ENCODE measurements at regions not wholly inside any gene's neighbourhood (a gene's known extent, or its start where the extent isn't known, plus 50 kb on each side); places are given as distances from the start of the nearest gene placed in this dataset.

DNA sequence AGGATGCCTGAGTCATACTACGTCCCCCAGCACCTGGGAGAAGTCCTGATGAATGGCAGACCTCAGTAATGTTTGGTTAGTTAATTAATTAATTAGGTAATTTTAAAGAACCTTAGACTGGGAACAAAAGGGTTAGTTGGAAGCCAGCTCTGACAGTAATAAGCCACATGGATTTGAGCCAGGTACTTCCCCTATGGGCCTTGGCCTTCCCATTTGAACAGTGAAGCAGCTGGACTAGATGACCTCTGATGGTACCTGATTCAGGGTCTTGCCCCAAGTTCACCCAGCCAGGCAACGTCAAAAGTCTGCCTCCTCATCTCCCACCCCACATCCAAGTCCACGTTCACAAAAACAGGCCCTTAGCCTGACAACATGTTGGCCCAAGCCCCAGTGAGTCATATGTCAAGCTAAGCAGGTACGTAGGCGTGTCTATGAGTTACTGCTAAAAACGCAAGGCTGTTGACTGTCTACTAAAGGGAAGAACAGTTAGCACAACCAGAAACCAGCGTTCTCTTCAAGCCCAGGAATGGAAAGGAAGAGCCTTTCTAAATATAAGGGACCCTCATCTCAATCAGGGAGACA is 303.2 kb downstream of the ACTL7B start:
- H3K9me3 ChIP-seq (ENCODE audit: control insufficient read depth, insufficient read depth, low read length) = no peaks in the 10 kb centered on the region
- no peaks in the 10 kb centered on the region for H3K27me3 ChIP-seq (ENCODE audit: control insufficient read depth, insufficient read depth, low read length)
- H3K36me3 ChIP-seq (ENCODE audit: control insufficient read depth, insufficient read depth, low read length) = no peaks in the 10 kb centered on the region
- no peak overlapping the region for H3K9ac ChIP-seq (ENCODE audit: low read depth, low read length)
- H3K4me3 ChIP-seq (ENCODE audit: low read depth, low read length) = no peak overlapping the region
- no peaks in the 10 kb centered on the region for H3K4me1 ChIP-seq (ENCODE audit: control insufficient read depth, insufficient read depth, low read length)

DNA sequence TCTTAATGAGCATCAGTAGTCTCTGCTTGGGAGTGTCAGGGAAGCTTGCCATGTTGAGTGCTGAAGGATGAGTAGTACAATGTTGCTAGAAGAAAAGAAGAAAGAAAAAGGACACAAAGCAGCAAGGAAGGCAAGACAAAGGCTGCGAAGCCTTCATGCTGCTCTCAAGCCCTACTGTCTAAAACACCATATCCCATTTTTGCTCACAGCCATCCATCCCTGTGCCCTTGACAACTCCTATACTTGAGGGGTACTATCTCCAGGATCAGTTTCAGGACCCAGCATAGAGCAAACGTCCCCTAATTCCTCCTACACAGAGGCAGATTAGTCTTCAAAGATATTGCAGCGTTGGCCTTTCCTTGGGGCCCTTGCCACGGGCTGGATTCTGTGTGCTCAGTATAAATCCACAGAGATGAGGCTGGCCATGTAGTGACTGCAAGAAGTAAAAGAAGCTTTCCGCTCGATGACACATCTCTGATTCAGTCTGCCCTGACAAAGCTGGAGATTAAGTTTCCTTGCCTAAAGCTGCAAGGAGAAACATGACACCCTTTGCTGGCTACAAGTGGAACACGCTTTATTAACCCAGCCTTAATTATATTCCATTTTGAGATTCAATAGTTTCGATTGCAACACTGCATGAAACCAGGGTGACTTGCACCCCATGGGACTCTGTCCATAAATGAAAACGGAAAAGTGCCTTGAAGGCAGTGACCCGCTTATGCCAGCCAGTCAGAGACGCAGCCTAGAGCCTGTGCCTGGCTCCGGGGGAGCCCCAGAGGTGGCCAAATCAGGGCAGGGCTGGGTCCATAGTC is 304.6 kb downstream of the ACTL7B start:
- Histone ChIP-seq H3K4me1 (ENCODE audit: control insufficient read depth, insufficient read depth, low read length) (no peaks in the 10 kb centered on the region), H3K4me3 (ENCODE audit: low read depth, low read length) (no peak overlapping the region), H3K9ac (ENCODE audit: low read depth, low read length) (no peak overlapping the region), H3K9me3 (ENCODE audit: control insufficient read depth, insufficient read depth, low read length) (no peaks in the 10 kb centered on the region), H3K27me3 (ENCODE audit: control insufficient read depth, insufficient read depth, low read length) (no peaks in the 10 kb centered on the region), H3K36me3 (ENCODE audit: control insufficient read depth, insufficient read depth, low read length) (no peaks in the 10 kb centered on the region)

DNA sequence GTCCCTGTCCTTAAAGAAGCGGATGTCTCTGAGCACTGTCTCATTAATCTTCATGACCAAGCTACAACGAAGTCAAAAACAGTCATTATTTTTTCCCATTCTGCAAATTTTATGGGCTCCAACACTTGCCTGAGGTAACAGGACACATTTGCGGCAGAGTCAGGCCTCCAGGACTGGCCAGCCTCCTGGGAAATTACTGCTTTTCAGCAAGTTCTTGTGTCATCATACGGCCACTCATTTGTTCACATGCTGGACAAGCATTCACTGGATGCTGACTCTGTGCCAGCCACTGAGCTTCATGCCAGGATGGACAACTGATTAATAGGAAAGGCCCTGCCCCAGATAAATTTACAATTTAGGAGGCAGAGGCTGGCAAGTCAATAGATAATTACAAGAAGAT is 305.7 kb downstream of the ACTL7B start:
- no peaks in the 10 kb centered on the region for H3K4me1 ChIP-seq (ENCODE audit: control insufficient read depth, insufficient read depth, low read length)

DNA sequence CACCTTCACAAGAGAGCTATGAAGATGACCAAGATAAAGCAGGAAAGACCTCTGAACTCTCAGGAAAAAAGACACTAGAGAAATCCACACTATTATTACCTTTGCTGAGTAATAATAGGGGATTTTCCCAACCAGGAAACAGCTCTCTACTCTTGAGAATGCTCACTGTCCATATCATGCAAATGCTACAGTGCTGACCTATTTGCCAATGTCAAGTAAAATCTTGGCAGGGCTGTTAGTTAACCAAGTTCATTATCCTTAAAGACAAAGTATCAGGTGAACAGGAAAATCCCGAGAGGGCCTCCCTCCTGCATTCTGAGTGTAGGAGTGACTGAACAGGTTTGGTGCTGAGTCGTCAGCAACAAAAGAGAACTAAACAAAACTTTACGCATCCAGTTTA is 306.6 kb downstream of the ACTL7B start:
- no peak overlapping the region for H3K9ac ChIP-seq (ENCODE audit: low read depth, low read length)
- H3K36me3 ChIP-seq (ENCODE audit: control insufficient read depth, insufficient read depth, low read length) = no peaks in the 10 kb centered on the region
- no peaks in the 10 kb centered on the region for H3K9me3 ChIP-seq (ENCODE audit: control insufficient read depth, insufficient read depth, low read length)
- H3K27me3 ChIP-seq (ENCODE audit: control insufficient read depth, insufficient read depth, low read length) = no peaks in the 10 kb centered on the region
- no peak overlapping the region for H3K4me3 ChIP-seq (ENCODE audit: low read depth, low read length)
- no peaks in the 10 kb centered on the region for H3K4me1 ChIP-seq (ENCODE audit: control insufficient read depth, insufficient read depth, low read length)

More for the DNA sequence above, 305.7 kb downstream of the ACTL7B start:
- no peak overlapping the region for H3K4me3 ChIP-seq (ENCODE audit: low read depth, low read length)
- no peaks in the 10 kb centered on the region for H3K36me3 ChIP-seq (ENCODE audit: control insufficient read depth, insufficient read depth, low read length)
- no peaks in the 10 kb centered on the region for H3K9me3 ChIP-seq (ENCODE audit: control insufficient read depth, insufficient read depth, low read length)
- H3K9ac ChIP-seq (ENCODE audit: low read depth, low read length) = no peak overlapping the region
- H3K27me3 ChIP-seq (ENCODE audit: control insufficient read depth, insufficient read depth, low read length) = no peaks in the 10 kb centered on the region

DNA sequence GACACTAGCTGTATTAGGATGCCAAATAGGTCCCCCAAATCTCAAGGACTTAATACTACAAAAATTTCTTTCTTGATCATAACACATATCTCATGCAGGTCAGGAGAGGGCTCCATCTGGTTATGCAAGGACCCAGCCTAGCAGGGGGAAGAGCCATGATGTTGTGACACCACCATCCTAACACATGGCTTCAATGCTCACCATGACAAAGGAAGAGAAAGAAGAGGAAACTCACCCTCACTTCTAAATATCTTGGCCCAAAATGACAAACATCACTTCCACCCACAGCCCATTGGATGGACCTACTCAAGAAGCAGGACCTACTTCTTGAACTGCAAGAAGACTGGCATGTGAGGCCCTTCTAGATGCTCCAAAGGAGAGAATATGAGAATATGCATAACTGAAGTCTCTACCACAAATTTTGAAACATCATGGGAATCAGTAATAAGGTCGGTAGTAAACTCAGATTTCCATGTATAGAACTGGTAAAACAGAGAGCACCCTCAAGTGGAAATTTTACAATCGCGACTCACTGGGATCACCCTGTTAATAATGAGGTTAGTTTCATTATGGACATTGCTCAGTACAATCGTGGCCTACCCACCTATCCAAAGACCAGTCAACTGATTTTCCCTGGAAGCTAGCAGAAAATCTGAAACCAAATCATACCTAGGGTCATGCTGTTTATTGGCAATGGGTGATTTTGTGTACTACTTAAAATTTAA is 308.2 kb downstream of the ACTL7B start:
- no peak overlapping the region for H3K9ac ChIP-seq (ENCODE audit: low read depth, low read length)
- no peaks in the 10 kb centered on the region for H3K9me3 ChIP-seq (ENCODE audit: control insufficient read depth, insufficient read depth, low read length)
- no peaks in the 10 kb centered on the region for H3K27me3 ChIP-seq (ENCODE audit: control insufficient read depth, insufficient read depth, low read length)
- H3K4me3 ChIP-seq (ENCODE audit: low read depth, low read length) = no peak overlapping the region
- no peaks in the 10 kb centered on the region for H3K4me1 ChIP-seq (ENCODE audit: control insufficient read depth, insufficient read depth, low read length)
- no peaks in the 10 kb centered on the region for H3K36me3 ChIP-seq (ENCODE audit: control insufficient read depth, insufficient read depth, low read length)

DNA sequence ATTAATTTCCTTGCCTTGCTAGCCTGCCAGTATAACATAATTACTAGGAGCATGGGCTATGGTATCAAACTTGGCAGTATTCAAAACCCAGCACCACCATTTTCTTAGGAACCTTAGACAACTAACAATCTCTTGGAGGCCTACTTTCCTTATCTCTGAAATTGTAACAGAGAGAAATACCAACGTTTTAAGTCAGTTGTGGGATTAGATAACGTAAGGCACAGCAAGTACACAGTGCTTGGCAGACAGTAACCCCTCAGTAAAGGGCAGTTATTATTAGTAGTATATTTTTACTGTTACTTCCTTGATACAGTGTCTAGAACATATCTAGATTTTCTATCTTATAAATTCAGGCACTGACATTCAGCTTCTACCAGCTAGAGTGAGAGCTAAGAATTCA is 309.6 kb downstream of the ACTL7B start:
- no peak overlapping the region for H3K9ac ChIP-seq (ENCODE audit: low read depth, low read length)
- H3K4me3 ChIP-seq (ENCODE audit: low read depth, low read length) = no peak overlapping the region
- H3K4me1 ChIP-seq (ENCODE audit: control insufficient read depth, insufficient read depth, low read length) = no peaks in the 10 kb centered on the region
- H3K9me3 ChIP-seq (ENCODE audit: control insufficient read depth, insufficient read depth, low read length) = no peaks in the 10 kb centered on the region
- H3K27me3 ChIP-seq (ENCODE audit: control insufficient read depth, insufficient read depth, low read length) = no peaks in the 10 kb centered on the region
- no peaks in the 10 kb centered on the region for H3K36me3 ChIP-seq (ENCODE audit: control insufficient read depth, insufficient read depth, low read length)

DNA sequence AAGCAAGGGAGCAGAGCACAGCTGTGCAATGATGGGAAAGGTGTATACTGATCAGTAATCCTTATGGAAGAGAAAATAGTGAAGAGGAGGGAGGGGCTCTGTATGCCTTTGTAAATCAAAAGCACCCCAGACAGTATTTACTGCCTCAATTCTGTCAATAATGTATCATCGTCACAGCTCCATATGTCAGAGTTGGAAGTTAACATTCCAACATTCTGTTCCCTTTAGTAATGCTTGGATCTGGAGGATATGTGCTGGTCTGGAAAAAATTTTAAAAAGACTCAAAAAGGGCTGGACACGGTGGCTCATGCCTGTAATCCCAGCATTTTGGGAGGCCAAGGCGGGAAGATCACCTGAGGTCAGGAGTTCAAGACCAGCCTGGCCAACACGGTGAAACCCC is 310.4 kb downstream of the ACTL7B start:
- Histone ChIP-seq H3K9ac (ENCODE audit: low read depth, low read length) (no peak overlapping the region), H3K4me3 (ENCODE audit: low read depth, low read length) (no peak overlapping the region), H3K4me1 (ENCODE audit: control insufficient read depth, insufficient read depth, low read length) (no peaks in the 10 kb centered on the region), H3K36me3 (ENCODE audit: control insufficient read depth, insufficient read depth, low read length) (no peaks in the 10 kb centered on the region), H3K9me3 (ENCODE audit: control insufficient read depth, insufficient read depth, low read length) (no peaks in the 10 kb centered on the region), H3K27me3 (ENCODE audit: control insufficient read depth, insufficient read depth, low read length) (no peaks in the 10 kb centered on the region)

DNA sequence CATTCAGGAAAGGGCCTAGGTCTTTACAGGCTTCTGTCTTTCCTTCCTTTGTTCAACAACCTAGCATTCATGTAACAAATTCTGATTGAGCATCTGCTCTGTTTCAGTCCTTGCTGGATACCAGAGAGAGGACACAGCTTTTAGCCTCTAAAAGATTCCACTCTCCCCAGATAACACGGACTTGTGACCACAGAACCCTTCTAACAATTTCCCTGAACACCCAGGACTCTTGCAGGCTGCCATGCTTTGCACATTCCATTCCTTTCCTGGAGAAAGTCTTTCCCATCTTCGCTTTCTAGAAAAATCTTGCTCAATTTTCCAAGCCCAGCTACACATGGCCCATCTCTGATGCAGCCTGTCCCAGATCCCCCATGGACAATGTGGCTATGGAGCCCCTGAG is 310.9 kb downstream of the ACTL7B start:
- Histone ChIP-seq H3K4me1 (ENCODE audit: control insufficient read depth, insufficient read depth, low read length) (no peaks in the 10 kb centered on the region), H3K36me3 (ENCODE audit: control insufficient read depth, insufficient read depth, low read length) (no peaks in the 10 kb centered on the region), H3K9me3 (ENCODE audit: control insufficient read depth, insufficient read depth, low read length) (no peaks in the 10 kb centered on the region), H3K9ac (ENCODE audit: low read depth, low read length) (no peak overlapping the region), H3K4me3 (ENCODE audit: low read depth, low read length) (no peak overlapping the region), H3K27me3 (ENCODE audit: control insufficient read depth, insufficient read depth, low read length) (no peaks in the 10 kb centered on the region)

DNA sequence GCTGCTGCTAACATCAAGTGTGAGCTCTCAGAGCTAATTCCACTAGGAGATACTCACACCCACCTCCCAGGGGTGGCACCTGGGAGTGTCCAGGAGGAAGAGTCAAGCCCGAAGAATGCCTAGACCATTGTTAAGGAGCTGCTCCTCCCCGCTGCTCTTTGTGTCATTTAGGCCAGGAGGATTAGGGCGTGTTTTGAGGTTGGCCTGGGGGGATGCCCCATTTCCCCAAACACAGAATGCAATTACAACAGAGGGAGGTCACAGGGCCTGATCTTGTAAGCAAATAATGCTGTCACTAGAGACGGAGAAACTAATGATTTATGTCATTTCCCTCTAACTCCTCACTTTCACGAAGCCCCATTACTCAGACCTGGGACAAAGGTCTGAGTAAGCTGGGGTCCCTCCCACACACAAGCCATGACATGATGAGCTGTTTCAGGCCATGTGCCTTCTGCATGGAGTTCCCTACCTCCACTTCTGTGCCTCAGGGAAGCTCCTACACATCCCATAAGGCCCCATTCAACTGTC is 312.5 kb downstream of the ACTL7B start:
- Histone ChIP-seq H3K4me1 (ENCODE audit: control insufficient read depth, insufficient read depth, low read length) (no peaks in the 10 kb centered on the region), H3K9me3 (ENCODE audit: control insufficient read depth, insufficient read depth, low read length) (no peaks in the 10 kb centered on the region), H3K4me3 (ENCODE audit: low read depth, low read length) (no peak overlapping the region), H3K9ac (ENCODE audit: low read depth, low read length) (no peak overlapping the region), H3K36me3 (ENCODE audit: control insufficient read depth, insufficient read depth, low read length) (no peaks in the 10 kb centered on the region), H3K27me3 (ENCODE audit: control insufficient read depth, insufficient read depth, low read length) (no peaks in the 10 kb centered on the region)

DNA sequence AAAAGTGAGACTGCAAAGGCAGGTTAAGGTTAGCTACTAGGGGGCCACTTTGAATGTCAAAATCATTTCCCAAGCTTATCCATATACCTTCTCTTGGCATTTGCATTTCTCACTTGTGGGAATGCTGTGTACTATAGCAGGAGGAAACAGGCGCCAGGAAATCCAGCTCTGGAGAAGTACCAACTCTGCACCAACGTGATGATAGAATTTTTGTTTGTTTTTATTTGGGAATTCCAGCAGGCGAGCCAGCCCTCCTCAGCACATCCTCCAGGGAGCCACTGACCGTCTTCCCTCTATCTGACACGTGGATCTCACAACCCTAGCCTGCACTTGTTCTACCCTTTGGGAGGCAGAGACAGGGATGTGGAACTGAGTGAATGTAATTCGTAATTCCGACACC is 318.0 kb downstream of the ACTL7B start:
- no peaks in the 10 kb centered on the region for H3K9me3 ChIP-seq (ENCODE audit: control insufficient read depth, insufficient read depth, low read length)
- H3K27me3 ChIP-seq (ENCODE audit: control insufficient read depth, insufficient read depth, low read length) = no peaks in the 10 kb centered on the region
- no peaks in the 10 kb centered on the region for H3K36me3 ChIP-seq (ENCODE audit: control insufficient read depth, insufficient read depth, low read length)
- H3K9ac ChIP-seq (ENCODE audit: low read depth, low read length) = no peak overlapping the region
- H3K4me3 ChIP-seq (ENCODE audit: low read depth, low read length) = no peak overlapping the region
- H3K4me1 ChIP-seq (ENCODE audit: control insufficient read depth, insufficient read depth, low read length) = no peaks in the 10 kb centered on the region

DNA sequence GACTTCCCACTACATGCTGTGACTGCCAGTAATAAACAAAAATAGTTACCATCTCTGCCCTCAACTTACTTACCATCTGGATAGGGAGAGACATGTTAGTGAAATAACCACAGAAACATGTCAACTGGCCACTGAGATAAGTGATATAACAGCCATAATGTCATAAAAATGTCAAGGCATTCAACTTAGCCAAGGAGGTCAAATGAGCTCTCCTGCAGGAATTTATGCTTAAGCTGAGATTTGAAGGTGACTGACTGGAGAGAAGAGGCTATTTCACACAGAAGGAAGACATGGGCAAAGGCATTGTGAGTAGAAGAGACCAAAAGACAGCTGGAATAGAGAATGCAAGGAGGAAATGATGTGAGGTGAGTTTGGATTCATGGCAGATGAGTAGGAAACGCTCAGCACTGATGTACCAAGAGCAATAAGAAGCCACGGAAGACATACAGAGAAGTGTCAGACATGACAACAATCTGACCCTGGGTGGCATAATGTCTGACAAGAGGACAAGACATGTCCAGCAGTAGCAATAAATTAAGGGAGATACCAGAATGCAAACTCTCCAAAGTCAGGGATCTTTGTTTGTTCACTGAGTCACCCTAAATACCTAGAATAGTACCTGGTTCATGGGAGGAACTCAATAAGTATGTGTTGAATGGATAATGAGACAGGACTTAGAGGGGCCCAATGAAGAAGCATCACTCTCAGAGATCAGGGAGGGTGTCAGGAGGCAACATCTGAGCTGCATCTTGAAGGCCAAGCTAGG is 318.8 kb downstream of the ACTL7B start:
- Histone ChIP-seq H3K36me3 (ENCODE audit: control insufficient read depth, insufficient read depth, low read length) (no peaks in the 10 kb centered on the region), H3K9me3 (ENCODE audit: control insufficient read depth, insufficient read depth, low read length) (no peaks in the 10 kb centered on the region)

More for the DNA sequence above, 318.8 kb downstream of the ACTL7B start:
- no peaks in the 10 kb centered on the region for H3K4me1 ChIP-seq (ENCODE audit: control insufficient read depth, insufficient read depth, low read length)
- no peaks in the 10 kb centered on the region for H3K27me3 ChIP-seq (ENCODE audit: control insufficient read depth, insufficient read depth, low read length)
- no peak overlapping the region for H3K4me3 ChIP-seq (ENCODE audit: low read depth, low read length)
- H3K9ac ChIP-seq (ENCODE audit: low read depth, low read length) = no peak overlapping the region

Data from iPS-15b (cell line).